ENCODE measurements at regions not wholly inside any gene's neighbourhood (a gene's known extent, or its start where the extent isn't known, plus 50 kb on each side); places are given as distances from the start of the nearest gene placed in this dataset.

DNA sequence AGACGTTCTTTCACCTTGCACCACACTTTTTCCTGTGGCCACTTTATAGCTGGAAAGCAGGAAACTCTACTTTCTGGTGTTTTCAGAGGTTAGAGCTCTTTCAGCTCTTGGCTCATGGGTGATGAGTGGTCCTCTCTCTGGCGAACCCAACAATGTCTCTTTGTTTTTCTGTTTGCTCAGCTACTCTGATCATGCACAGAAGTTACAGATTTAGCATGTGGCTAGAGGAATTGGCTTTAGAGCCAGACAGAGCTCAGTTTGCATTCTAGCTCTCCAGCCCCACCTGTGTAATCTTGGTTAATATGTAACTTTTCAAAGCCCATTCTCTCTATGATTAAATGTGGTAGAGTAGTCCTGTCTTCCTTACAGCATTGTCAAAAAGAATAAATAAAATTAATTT, 225.2 kb downstream of the HAPSTR1 start:
- TF ChIP-seq TAF1 (IDR thresholded peaks at IDR 0.05; ENCODE audit: borderline replicate concordance, low read depth, low read length) (no peak), POLR2A (IDR thresholded peaks at IDR 0.05; ENCODE audit: low read depth, low read length) (no peak), POLR2AphosphoS5 (IDR thresholded peaks at IDR 0.05; ENCODE audit: low read depth, low read length) (no peak)

Data from GM12892 (cell line).